Occipital lobe (tissue), 1 donor: ENCODE measurements at regions not wholly inside any gene's neighbourhood (a gene's known extent, or its start where the extent isn't known, plus 50 kb on each side); places are given as distances from the start of the nearest gene placed in this dataset.
"Not testable (repeated sequence)": the region's sequence is repeated elsewhere in the genome, so short reads cannot be mapped to it uniquely, and the experiment has no call there.

Experiments
- DNase-seq: peaks from one replicate; lab custom pipeline; 2025; lab: John Stamatoyannopoulos, UW

DNA sequence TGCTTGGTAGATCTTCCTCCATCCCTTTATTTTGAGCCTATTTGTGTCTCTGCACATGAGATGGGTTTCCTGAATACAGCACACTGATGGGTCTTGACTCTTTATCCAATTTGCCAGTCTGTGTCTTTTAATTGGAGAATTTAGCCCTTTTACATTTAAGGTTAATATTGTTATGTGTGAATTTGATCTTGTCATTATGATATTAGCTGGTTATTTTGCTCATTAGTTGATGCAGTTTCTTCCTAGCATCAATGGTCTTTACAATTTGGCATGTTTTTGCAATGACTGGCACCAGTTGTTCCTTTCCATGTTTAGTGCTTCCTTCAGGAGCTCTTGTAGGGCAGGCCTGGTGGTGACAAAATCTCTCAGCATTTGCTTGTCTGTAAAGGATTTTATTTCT lies 72.4 kb downstream of the HNRNPD start:
- DNase-seq, result not testable (repeated sequence)

DNA sequence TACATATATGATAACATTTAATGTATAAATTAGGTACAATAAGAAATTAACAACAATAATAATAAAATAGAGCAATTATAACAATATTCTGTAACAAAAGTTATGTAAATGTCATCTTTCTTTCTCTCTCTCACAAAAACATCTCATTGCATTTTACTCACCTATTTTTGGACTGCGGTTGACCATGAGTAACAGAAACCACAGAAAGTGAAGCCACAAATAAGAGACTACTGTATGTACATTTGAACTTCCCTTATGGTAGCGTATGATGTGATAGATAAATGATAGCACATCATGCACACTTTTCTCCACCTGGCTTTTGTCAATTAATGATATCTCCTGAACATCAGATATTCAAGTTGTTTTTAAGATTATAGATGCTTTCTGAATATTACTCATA lies 80.5 kb downstream of the HNRNPD start:
- no peak for DNase-seq

DNA sequence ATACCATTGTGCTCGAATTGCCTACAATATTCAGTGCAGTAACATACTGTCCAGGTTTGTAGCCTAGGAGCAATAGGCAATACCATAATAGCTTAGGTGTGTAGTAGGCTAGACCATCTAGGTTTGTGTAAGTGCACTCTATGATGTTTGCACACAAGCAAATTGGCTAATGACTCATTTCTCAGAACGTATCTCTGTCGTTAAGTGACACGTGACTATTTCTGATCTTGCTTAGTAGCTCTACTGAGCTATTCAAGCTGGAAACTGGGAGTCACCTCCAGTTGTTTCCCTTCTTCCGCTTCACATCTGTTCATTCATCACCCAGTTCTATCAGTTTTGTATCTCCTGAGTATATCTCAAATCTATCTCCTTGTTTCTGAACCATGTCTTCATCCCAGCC lies 86.1 kb downstream of the HNRNPD start:
- no peak for DNase-seq

DNA sequence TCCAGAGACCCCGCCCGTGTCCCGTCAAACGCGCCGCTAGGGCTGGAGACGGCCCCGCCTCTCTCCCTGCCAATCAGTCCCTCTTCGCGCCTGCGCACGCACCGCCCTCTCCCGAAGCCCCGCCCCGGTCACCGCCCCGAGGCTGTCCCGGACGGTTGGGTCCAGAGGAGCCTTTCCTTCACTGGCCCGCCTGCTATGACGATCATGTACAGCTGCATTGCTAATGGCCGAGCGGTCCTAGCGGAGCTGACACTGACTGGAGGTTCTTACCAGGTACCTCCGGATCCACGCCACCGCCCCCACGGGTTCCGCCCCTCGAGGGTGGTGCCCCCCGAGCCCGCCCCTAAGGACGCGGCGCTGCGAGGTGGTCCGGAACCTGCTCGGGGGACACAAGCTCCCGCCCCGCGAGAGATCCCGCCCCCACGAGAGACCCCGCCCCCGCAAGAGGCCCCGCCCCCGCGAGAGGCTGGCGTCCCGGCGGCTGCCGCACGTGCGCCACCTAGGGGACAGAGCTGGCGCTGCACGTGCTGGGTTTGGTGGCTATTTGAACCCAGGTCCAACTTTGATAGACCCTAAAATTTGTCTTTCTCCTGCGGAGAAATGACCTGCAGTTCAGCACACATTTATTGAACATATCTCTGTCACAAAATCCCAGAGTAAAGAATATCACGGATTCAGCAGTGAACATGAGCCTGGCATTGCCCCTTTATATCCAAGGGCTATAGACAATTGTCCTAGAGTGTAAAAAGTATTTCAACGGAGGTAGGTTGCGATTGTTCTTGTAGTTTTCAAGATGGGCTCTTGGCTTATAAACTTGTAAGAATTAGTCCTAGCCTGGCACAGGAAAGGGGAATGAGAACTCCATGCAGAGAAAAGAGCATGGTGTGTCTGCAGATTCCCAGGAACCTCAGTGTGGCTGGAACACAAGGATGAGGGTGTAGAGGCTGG lies 88.7 kb downstream of the HNRNPD start:
- peak; percentile 99 for DNase-seq

DNA sequence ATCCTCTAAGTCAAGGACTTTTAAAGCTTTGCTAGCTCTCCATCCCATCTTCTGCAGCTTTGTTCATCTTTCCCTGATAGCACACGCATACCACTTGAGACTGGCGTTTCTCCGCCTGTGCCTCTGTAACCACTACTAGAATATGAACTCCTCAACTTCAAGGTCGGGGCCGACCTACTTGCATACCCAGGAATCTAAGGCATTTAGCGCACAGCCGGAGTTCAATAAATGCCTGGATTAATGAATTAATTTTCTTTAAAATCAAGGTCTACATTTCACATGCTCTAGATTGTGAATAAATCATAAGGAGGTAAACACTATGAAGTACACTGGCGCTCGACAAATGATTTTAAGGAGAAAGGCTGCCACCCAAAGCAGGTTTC lies 89.3 kb downstream of the HNRNPD start:
- no peak for DNase-seq

DNA sequence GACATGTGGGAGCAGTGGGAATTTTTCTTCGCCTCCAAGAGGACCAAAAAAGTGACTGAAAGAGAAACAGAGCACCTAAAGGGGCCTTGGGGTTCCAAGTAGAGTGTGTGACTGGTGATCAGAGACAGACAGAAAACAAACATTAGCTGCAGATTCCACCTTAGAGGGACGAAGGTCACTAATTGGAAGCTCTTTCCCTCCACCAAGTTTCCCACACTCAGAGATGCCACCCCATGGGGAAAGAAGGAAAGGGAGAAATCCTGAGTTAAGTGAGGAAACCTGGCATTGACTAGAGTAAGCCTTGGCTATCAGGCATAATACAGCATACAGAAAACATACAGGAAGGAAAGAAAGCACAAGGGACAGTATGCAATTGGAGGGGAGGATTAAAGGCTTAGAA lies 90.9 kb downstream of the HNRNPD start:
- DNase-seq, result no peak

DNA sequence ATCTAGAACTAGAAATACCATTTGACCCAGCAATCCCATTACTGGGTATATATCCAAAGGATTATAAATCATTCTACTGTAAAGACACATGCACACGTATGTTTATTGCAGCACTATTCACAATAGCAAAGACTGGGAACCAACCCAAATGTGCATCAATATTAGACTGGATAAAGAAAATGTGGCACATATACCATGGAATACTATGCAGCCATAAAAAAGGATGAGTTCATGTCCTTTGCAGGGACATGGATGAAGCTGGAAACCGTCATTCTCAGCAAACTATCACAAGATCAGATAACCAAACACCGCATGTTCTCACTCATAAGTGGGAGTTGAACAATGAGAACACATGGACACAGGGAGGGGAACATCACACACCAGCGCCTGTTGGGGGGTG lies 94.2 kb downstream of the HNRNPD start:
- DNase-seq, result not testable (repeated sequence)

DNA sequence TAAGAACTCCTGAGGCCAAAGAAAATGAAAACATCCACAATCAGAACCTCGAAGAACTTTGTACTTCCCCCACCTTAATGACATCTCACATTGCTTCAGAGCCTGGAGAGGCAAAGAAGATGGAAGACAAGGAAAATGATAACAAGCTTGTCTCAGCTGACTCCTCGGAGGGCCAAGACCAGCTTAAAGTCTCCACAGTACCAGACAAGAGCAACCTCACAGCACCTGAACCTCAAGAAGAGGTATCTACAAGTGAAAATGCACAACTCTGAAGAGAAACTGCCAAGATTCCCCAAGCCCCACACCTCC lies 97.5 kb downstream of the HNRNPD start:
- no peak for DNase-seq

DNA sequence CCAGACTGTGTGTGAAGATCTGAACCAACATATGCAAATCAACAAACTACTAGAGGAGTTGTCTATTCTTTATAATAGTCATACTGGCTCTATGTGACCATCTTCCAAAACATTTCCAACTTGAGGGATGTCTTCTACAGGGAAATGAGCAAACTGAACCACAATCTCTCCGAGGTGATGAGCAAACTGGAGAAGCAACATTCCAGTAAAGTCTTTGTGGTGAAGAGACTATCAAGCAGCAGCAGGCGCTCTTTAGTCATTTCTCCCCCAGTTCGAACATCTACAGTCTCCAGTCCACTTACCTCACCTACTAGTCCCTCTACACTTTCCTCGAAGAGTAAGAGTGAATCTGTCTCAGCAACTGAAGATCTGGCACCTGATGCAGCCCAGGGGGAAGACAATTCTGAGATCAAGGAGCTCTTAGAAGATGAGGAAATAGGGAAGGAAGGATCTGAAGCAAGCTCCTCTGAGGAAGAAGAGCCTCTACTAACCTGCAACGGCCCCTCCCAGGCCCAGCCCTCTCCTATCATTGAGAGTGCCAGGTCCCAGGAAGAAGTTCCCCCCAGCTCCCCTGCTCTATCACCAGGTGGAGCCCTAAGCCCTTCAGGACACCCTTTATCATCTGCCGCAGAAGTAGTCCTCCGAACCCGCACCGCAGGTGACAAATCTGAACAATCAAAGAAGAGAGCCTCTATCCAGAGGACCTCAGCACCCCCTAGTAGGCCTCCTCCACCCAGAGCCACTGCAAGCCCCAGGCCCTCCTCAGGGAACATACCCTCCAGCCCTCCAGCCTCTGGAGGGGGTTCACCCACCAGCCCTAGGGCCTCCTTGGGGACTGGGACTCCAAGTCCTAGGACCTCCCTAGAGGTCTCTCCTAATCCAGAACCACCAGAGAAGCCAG lies 98.1 kb downstream of the HNRNPD start:
- DNase-seq, result no peak

DNA sequence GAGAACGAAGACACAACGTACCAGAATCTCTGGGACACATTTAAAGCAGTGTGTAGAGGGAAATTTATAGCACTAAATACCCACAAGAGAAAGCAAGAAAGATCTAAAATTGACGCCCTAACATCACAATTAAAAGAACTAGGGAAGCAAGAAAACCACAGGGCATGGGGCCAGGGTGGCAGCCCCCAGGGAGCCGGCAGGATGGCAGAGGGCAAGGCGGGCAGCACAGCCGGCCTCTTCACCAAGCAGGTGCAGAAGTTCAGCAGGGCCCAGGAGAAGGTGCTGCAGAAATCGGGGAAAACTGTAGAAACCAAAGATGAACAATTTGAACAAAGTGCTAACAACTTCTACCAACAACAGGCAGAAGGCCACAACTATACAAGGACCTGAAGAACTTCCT lies 99.1 kb downstream of the HNRNPD start:
- DNase-seq, result not testable (repeated sequence)

DNA sequence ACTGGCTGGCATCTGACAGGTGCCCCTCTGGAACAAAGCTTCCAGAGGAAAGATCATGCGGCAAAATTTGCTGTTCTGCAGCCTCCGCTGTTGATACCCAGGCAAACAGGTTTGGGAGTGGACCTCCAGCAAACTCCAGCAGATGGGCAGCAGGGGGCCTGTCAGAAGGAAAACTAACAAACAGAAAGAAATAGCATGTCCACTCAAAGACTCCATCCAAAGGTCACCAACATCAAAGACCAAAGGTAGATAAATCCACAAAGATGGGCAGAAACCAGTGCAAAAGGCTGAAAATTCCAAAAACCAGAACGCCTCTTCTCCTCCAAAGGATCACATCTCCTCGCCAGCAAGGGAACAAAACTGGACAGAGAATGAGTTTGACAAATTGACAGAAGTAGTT lies 101.3 kb downstream of the HNRNPD start:
- DNase-seq, result not testable (repeated sequence)

DNA sequence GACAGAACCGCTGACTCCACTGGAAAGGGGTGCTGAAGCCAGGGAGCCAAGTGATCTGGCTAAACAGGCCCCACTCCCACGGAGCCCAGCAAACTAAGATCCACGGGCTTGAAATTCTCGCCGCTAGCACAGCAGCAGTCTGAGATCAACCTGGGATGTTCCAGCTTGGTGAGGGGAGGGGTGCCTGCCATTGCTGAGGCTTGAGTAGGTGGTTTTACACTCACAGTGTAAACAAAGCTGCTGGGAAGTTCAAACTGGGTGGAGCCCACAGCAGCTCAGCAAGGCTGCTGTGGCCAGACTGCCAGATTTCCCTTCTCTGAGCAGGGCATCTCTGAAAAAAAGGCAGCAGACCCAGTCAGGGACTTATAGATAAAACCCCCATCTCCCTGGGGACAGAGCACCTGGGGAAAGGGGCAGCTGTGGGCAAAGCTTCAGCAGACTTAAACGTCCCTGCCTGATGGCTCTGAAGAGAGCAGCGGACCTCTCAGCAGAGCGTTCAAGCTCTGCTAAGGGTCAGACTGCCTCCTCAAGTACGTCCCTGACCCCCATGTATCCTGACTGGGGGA lies 101.8 kb downstream of the HNRNPD start:
- DNase-seq, result not testable (repeated sequence)

DNA sequence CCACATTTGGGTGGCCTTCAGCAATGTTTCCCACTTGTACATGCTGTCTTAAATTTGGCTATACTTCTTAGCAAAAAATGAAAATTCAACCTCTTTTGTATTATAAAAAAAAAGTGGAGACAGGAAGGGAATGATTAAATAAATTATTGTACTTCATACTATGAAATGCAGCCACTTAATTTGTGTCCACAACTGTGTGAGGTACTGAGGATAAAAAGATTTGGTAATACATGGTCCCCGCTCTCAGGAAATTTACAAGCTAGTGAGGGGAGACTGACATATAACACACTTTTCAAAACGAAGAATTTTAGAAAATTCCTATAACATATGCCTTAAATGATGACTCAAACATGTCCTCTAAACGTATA lies 105.0 kb downstream of the HNRNPD start:
- DNase-seq, result no peak

DNA sequence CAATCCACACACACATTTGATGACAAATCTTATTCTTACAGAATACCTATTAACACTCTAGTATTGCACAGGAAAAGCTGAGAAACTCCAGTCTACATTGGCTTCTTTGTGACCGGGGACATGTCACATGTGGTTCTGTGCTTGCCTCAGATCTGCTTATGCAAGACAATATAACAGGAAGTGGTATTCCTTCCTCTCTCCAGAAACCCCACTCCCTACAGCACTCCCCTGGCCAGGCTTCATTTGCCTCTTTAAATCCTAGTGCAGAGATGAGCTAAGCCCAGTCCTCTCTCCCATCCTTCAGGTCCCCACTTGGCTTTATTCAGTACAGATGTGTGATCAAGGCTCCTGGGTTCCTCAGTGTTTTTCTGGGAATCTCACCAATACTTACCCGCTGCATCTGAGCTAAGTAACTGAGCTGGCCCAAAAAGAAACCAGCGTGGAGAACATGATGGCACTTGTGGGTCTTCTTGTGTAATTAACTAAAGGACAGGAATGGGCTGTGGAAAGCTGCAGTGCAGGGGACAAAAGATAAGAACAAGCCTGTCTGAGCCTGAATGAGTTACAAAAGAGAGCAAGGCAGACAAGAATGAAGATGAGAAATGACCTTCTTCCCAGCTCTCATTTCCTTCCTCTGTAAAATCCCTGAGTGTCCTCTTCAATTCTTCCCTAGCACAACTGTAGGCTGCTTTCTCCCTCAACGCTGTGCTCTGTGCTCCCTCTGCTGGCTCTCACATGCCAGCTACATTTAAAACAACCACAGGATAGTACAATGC lies 105.6 kb downstream of the HNRNPD start:
- peak; percentile 55 for DNase-seq

DNA sequence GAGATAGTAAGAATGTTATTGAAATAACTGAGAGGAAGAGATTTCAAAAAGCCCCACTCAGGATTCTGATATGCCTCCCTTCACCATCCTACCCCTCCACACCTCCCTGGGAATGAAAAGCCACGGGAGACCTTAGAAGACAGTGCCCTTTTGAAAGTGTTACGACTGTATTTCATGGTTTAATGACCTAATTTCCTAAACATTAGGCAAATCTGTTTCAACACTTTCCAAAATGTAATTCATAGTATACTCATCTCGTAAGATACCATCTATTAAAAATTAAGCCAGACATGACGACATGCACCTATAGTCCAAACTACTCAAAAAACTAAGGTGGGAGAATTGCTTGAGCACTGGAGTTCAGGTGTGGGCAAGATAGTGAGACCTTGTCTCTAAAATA lies 106.3 kb downstream of the HNRNPD start:
- DNase-seq, result no peak

DNA sequence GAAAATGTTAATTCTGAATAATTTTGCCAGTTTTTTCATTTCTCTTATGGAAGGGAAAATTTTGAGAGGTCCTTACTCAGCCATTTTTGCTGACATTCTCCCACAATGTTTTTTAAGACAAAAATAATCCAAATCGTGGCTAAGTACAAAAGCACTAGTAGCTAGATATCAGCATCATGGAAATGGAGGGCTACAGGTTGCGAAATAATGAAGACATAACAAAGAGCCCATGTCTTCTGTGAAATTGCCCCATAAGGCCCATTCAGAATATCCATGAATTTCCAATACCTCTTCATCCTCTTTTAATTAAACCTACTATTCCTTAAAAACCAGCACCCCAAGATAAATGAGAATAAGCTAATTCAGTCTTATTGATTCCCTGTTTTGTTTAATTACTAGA lies 107.4 kb downstream of the HNRNPD start:
- no peak for DNase-seq

DNA sequence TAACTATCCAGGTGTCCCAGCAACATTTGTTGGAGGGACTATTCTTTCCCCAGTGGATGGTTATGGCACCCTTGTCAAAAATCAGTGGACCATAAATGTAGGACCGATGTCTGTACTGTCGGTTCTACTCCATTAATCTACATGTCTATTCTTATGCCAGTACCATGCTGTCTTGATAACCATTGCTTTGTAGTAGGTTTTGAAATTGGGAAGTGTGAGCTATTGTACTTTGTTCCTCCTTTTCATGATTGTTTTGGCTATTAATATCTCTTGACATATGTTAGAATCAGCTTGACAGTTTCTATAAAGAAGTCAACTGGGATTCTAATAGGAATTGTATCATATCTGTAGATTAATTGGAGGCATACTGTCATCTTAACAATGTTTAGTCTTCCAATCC lies 112.7 kb downstream of the HNRNPD start:
- no peak for DNase-seq

DNA sequence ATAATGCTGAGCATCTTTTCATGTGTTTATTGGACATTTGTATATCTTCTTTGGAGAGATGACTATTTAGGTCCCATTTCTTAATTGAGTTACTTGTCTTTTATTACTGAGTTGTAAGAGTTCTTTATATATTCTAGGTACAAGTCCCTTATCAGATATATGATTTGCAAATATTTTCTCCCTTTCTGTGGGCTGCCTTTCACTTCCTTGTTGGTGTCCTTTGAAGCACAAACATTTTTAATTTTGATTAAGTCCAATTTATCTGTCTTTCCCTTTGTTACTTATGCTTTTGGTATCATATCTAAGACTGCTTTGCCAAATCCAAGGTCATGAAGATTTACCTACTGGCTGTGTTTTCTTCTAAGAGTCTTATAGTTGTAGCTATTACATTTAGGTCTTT lies 113.2 kb downstream of the HNRNPD start:
- DNase-seq, result no peak

DNA sequence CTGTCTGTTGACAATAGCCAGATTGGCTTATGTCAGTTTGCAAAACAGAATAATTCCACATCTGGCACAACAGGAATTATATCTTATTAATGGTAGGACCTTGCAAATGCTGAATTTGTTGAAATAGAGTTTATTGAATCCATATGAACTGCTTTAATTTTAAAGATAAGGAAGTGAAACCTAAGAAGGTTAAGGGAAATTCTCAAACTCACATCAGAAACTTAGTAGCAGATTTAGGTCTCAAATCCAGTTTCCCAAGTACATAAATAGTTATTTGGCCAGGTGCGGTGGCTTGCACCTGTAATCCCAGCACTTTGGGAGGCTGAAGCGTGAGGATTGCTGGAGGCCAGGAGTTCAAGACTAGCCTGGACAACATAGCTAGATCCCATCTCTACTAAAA lies 117.1 kb downstream of the HNRNPD start:
- DNase-seq, result no peak

DNA sequence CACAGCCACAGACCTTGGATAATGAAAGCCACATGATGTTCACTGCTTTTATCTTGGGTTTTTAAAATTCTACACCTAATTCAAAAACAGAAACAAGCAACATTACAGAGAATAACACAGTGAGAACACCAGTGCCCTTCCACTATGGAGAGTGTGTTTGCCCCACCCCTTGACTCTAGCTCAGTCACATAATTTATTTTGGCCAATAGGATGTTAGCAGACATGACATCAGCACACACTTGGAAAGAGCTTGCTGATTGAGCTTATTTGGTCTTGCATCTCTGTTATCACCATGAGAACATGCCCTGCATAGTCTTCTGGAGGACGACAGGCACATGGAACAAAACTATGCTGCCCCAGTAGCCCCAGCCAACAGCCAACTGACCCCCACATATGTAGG lies 118.1 kb downstream of the HNRNPD start:
- DNase-seq, result no peak

DNA sequence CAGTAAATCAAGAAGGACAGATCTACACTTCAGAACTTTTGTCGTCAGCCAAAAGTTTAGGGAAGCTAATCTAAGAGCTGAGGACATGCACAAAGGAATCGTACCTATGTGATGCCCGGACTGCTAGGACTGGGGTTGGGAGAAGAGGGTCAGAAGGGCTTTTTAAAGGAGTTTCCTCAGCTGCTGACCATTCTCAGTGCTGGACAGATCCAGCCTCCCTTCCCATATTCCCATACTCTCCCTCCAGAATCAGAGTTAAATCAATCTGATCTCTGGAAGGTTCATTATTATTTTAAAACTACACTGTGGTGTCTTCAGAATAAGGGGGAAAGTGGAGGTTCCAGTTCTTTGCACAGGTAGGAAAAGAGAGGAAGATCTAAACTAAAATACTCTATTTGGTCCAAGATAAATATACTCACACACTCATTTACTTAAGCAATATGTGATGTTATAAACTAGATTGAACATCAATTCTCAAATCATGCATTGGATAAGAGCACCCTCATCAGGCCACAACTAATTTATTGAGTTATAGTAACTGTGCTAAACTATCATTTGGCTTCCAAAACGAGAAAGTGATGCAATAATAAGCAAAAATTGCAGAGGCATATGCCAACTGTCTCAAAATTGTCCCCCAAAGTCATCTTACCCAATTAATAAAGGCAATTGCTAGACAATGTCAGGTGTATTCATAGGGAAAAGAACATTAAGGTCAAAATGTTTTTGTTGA lies 124.7 kb downstream of the HNRNPD start:
- no peak for DNase-seq
